ENCODE measurements at regions not wholly inside any gene's neighbourhood (a gene's known extent, or its start where the extent isn't known, plus 50 kb on each side); places are given as distances from the start of the nearest gene placed in this dataset.
"Not testable (repeated sequence)": the region's sequence is repeated elsewhere in the genome, so short reads cannot be mapped to it uniquely, and the experiment has no call there.

DNA sequence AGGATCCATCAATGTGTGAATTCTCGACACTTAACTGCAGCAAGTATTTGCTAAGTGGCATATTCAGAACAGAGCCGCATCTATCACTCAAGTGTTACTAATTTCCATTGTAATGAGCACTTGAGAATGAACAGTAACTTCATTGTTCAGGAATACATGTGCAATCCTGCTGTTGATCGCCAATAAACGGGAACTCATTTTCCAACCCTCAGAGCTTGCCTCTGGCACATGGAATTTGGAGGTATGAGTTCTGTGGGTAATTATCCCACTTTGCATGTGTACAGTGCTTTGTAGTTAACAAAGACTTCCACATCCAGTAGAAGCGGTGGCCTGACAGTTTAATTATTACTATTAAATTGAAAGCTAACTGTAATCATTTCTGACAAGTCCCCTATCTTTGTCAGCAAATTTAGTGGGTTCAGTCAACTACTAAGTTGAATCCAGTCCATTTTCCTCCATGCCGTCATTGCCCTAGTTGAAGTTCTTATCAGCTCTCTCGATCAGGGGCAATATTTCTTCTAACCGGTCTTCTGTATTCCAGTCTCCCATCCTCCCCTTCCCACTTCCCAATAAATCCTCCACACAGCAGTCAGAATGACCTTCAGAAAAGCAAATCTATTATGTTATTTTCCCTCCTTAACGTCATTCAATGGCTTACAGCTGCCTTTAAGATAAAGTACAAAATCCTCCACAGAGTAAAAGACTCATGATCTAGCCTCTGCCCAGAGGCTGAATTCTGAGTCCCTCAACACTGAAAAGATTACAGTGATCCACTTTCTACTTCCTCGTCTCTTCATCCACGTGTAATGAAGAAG lies 62.4 kb upstream of the GBA3 start:
- H3K4me1 ChIP-seq (ENCODE audit: insufficient read depth, low read length); H3K9ac ChIP-seq (ENCODE audit: low read depth, low read length); H3K27me3 ChIP-seq (ENCODE audit: insufficient read depth, low read length); H3K36me3 ChIP-seq (ENCODE audit: insufficient read depth, low read length); H3K27ac ChIP-seq (ENCODE audit: low read depth, low read length); H3K4me3 ChIP-seq (ENCODE audit: low read length): not testable (repeated sequence)
- peaks cover 11% of the 10 kb centered on the region for H3K9me3 ChIP-seq (ENCODE audit: insufficient read depth, low read depth, low read length)
- WGBS: 96% methylated on average over 9 of the region's 11 CpGs

DNA sequence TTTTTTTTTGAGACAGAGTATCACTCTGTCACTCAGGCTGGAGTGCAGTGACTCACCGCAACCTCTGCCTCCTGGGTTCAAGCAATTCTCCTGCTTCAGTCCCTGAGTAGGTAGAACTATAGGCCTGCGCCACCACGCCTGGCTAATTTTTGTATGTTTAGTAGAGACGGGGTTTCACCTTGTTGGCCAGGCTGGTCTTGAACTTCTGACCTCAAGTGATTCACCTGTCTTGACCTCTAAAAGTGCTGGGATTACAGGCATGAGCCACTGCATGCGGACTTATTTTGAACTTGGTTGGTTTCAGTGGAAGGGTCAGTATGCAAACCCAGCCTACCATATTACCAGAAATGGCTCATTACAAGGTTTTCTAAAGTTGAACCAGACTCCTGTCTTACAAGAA lies 61.6 kb upstream of the GBA3 start:
- H3K27me3 ChIP-seq (ENCODE audit: insufficient read depth, low read length); H3K27ac ChIP-seq (ENCODE audit: low read depth, low read length); H3K4me1 ChIP-seq (ENCODE audit: insufficient read depth, low read length); H3K4me3 ChIP-seq (ENCODE audit: low read length); H3K36me3 ChIP-seq (ENCODE audit: insufficient read depth, low read length); H3K9ac ChIP-seq (ENCODE audit: low read depth, low read length): not testable (repeated sequence)
- whole genome bisulfite sequencing: 97% methylated on average over 5 of the region's 5 CpGs
- H3K9me3 ChIP-seq (ENCODE audit: insufficient read depth, low read depth, low read length): peaks cover 11% of the 10 kb centered on the region

DNA sequence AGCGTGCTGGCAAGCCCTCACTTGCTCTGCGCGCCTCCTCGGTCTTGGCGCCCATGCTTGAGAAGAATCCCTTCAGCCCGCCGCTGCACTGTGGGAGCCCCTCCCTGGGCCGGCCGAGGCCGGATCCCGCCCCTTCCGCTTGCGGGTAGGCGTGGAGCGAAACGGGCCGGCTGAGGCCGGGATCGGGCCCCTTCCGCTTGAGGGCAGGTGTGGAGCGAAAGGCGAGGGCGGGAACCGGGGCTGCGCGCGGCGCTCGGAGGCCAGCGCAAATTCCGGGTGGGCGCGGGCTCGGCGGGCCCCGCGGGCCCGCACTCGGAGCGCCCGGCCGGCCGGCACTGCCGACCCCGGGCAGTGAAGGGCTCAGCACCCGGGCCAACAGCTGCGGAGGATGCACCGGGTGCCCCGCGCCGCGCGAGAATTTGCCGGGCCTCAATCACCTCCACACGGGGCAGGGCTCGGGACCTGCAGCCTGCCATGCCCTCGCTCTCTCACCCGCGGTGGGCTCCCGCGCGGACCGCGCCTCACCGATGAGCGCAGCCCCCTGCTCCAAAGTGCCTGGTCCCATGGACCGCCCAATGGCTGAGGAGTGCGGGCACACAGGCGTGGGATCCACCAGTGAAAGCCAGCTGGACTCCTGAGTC lies 58.1 kb upstream of the GBA3 start:
- H3K27ac ChIP-seq (ENCODE audit: low read depth, low read length): no peak overlapping the region
- no peaks in the 10 kb centered on the region for H3K27me3 ChIP-seq (ENCODE audit: insufficient read depth, low read length)
- H3K9me3 ChIP-seq (ENCODE audit: insufficient read depth, low read depth, low read length): peaks cover 11% of the 10 kb centered on the region
- no peak overlapping the region for H3K4me3 ChIP-seq (ENCODE audit: low read length)
- H3K4me1 ChIP-seq (ENCODE audit: insufficient read depth, low read length): no peaks in the 10 kb centered on the region
- no peak overlapping the region for H3K9ac ChIP-seq (ENCODE audit: low read depth, low read length)
- no peaks in the 10 kb centered on the region for H3K36me3 ChIP-seq (ENCODE audit: insufficient read depth, low read length)
- WGBS: 98% methylated on average over 69 of the region's 69 CpGs

DNA sequence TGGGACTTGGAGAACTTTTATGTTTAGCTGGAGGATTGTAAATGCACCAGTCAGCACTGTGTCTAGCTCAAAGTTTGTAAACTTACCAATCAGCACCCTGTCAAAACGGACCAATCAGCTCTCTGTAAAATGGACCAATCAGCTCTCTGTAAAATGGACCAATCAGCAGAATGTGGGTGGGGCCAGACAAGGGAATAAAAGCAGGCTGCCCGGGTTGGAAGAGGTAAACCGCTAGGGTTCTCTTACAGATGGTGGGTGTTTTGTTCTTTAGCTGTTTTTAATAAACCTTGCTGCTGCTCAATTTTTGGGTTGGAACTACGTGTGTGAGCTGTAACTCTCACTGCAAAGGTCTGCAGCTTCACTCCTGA lies 57.6 kb upstream of the GBA3 start:
- H3K27ac ChIP-seq (ENCODE audit: low read depth, low read length); H3K4me1 ChIP-seq (ENCODE audit: insufficient read depth, low read length); H3K4me3 ChIP-seq (ENCODE audit: low read length); H3K27me3 ChIP-seq (ENCODE audit: insufficient read depth, low read length); H3K9ac ChIP-seq (ENCODE audit: low read depth, low read length); H3K36me3 ChIP-seq (ENCODE audit: insufficient read depth, low read length): not testable (repeated sequence)
- WGBS: 96% methylated on average over 4 of the region's 4 CpGs
- H3K9me3 ChIP-seq (ENCODE audit: insufficient read depth, low read depth, low read length): peaks cover 11% of the 10 kb centered on the region

DNA sequence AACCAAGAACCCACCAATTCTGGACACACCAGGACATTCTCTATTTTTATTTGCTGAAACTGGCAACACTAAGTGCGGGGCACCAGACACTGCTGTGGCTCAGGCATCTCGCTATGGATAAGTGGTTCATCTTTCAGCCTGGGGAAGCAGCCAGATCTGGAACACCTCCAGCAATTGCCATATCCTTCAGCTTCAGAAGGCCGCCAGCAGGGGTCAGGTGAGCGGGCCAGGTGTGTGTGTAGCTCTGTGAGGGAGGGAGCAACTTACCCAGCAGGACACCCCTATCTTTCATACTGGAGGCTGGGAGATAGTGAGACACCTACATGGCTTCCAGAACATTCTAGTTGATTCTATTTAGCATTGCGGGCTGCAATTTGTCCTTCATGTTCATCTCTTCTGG lies 57.0 kb upstream of the GBA3 start:
- Histone ChIP-seq H3K9me3 (ENCODE audit: insufficient read depth, low read depth, low read length) (peaks cover 14% of the 10 kb centered on the region), H3K4me3 (ENCODE audit: low read length) (no peak overlapping the region), H3K4me1 (ENCODE audit: insufficient read depth, low read length) (no peaks in the 10 kb centered on the region), H3K36me3 (ENCODE audit: insufficient read depth, low read length) (no peaks in the 10 kb centered on the region), H3K9ac (ENCODE audit: low read depth, low read length) (no peak overlapping the region), H3K27me3 (ENCODE audit: insufficient read depth, low read length) (no peaks in the 10 kb centered on the region), H3K27ac (ENCODE audit: low read depth, low read length) (no peak overlapping the region)
- WGBS: 96% methylated on average over 3 of the region's 5 CpGs

DNA sequence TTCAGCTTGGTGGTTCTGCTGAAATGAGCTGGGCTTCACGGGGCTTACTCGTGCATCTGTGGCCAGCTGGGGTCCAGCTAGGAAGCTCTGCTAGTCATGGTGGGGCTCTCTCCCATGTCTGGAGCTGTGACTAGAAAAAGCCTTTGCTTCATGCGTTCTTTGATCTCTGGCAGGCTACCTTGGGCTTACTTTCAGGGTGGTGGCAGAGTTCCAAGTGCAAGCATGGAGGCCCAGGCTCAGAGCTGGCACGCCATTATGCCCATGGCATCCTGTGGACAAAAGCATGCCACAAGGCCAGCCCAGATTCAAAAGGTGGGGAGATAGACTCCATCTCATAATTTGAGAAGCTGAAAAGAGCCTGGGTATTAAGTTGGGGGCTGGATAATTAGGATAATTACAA lies 55.4 kb upstream of the GBA3 start:
- Histone ChIP-seq H3K36me3 (ENCODE audit: insufficient read depth, low read length) (no peaks in the 10 kb centered on the region), H3K27ac (ENCODE audit: low read depth, low read length) (no peak overlapping the region), H3K9ac (ENCODE audit: low read depth, low read length) (no peak overlapping the region), H3K9me3 (ENCODE audit: insufficient read depth, low read depth, low read length) (peaks cover 16% of the 10 kb centered on the region), H3K27me3 (ENCODE audit: insufficient read depth, low read length) (no peaks in the 10 kb centered on the region), H3K4me1 (ENCODE audit: insufficient read depth, low read length) (no peaks in the 10 kb centered on the region), H3K4me3 (ENCODE audit: low read length) (no peak overlapping the region)
- WGBS: 96% methylated on average over 4 of the region's 4 CpGs
